ENCODE measurements at regions not wholly inside any gene's neighbourhood (a gene's known extent, or its start where the extent isn't known, plus 50 kb on each side); places are given as distances from the start of the nearest gene placed in this dataset.

DNA sequence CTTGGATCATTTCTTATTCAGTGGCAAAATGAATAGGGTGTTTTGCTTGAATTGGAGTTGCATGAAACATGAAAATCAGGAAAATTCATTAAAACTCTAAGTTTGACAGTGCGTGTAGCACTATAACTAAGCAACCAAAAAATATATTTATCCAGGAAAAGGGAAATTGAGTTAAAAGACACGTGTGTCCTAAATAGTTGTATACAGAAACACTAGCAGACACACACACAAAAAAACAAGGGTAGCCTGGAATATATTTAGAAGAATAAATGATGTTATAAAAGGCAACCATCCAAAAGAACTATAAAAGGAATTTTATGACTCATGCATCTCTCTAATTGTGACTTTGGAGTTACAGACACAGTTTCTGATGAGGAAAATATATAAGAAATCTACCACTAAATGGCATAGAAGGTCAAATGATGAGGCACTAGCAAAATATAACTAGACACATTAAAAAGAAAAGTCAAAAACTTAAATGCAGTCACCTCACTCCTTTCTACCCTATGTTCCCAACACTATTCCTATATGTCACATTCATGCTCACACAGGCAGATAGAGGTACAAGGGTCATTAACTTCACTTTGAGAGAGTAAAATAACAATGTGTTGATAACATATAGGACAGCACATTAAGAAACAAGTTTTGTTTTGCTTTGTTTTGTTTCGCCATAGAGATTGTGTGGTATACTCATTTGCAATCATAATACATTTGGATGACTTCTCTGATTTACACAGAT, 793.6 kb upstream of the INTU start:
- TF ChIP-seq POLR2A (IDR thresholded peaks at IDR 0.05) (no peak), CTCF (IDR thresholded peaks at IDR 0.05) (no peak)
- DNase-seq, result no peak

GRCh38 chr4:126843492-126844067, 789.2 kb upstream of the INTU start:
- no peak overlapping the region for H3K4me3 ChIP-seq
- no peak overlapping the region for H3K27ac ChIP-seq
- TF ChIP-seq POLR2A (IDR thresholded peaks at IDR 0.05) (no peak), CTCF (IDR thresholded peaks at IDR 0.05) (no peak)
- no peaks in the 10 kb centered on the region for H3K36me3 ChIP-seq
- H3K9me3 ChIP-seq, result peaks cover 0 to 4% (median 0%) of the 10 kb centered on the region in 4 donors
- H3K27me3 ChIP-seq, result no peaks in the 10 kb centered on the region
- no peaks in the 10 kb centered on the region for H3K4me1 ChIP-seq
- DNase-seq, result peak in 1 of 3 donors; percentile 15

More for the DNA sequence above, 793.6 kb upstream of the INTU start:
- Histone ChIP-seq H3K4me3 (no peak overlapping the region), H3K9me3 (peaks cover 0 to 4% (median 0%) of the 10 kb centered on the region in 4 donors), H3K36me3 (no peaks in the 10 kb centered on the region), H3K27ac (no peak overlapping the region), H3K27me3 (no peaks in the 10 kb centered on the region), H3K4me1 (no peaks in the 10 kb centered on the region)

GRCh38 chr4:126850286-126850685, 782.5 kb upstream of the INTU start:
- DNase-seq, result no peak
- TF ChIP-seq CTCF (IDR thresholded peaks at IDR 0.05), result no peak
- no peak for TF ChIP-seq POLR2A (IDR thresholded peaks at IDR 0.05)
- Histone ChIP-seq H3K36me3 (no peaks in the 10 kb centered on the region), H3K4me1 (no peaks in the 10 kb centered on the region), H3K27ac (no peak overlapping the region), H3K27me3 (no peaks in the 10 kb centered on the region), H3K9me3 (no peaks in the 10 kb centered on the region), H3K4me3 (no peak overlapping the region)

- Histone ChIP-seq H3K27ac (no peak overlapping the region), H3K4me3 (no peak overlapping the region), H3K4me1 (no peaks in the 10 kb centered on the region), H3K9me3 (no peaks in the 10 kb centered on the region), H3K36me3 (no peaks in the 10 kb centered on the region), H3K27me3 (no peaks in the 10 kb centered on the region)
- TF ChIP-seq POLR2A (IDR thresholded peaks at IDR 0.05) (no peak), CTCF (IDR thresholded peaks at IDR 0.05) (no peak)
- DNase-seq, result no peak
Observed at GRCh38 chr4:126851391-126851790, 781.4 kb upstream of the INTU start.

GRCh38 chr4:126853715-126854114, 779.0 kb upstream of the INTU start:
- H3K4me3 ChIP-seq, result no peak overlapping the region
- no peaks in the 10 kb centered on the region for H3K36me3 ChIP-seq
- TF ChIP-seq CTCF (IDR thresholded peaks at IDR 0.05) (no peak), POLR2A (IDR thresholded peaks at IDR 0.05) (no peak)
- no peaks in the 10 kb centered on the region for H3K9me3 ChIP-seq
- no peak for DNase-seq
- no peak overlapping the region for H3K27ac ChIP-seq
- no peaks in the 10 kb centered on the region for H3K4me1 ChIP-seq
- no peaks in the 10 kb centered on the region for H3K27me3 ChIP-seq

Data from Peyer's patch (tissue), 4 donors.